Loucy (cell line): ENCODE measurements at regions not wholly inside any gene's neighbourhood (a gene's known extent, or its start where the extent isn't known, plus 50 kb on each side); places are given as distances from the start of the nearest gene placed in this dataset.

Source experiments
- CTCF ChIP-seq: fragments of 200-600 bp; sonication (generic); conservative IDR thresholded peaks from 2 replicates; pipeline ENCODE4 v1.5.1; 2014; ENCODE audit warnings: mild to moderate bottlenecking, antibody characterized with exemption, low read length
- EZH2phosphoT487 ChIP-seq: fragments of 200-600 bp; IDR thresholded peaks from 2 replicates; pipeline ENCODE4 v1.6.1; 2018; ENCODE audit warnings: antibody characterized with exemption, mild to moderate bottlenecking, moderate library complexity, borderline replicate concordance

DNA sequence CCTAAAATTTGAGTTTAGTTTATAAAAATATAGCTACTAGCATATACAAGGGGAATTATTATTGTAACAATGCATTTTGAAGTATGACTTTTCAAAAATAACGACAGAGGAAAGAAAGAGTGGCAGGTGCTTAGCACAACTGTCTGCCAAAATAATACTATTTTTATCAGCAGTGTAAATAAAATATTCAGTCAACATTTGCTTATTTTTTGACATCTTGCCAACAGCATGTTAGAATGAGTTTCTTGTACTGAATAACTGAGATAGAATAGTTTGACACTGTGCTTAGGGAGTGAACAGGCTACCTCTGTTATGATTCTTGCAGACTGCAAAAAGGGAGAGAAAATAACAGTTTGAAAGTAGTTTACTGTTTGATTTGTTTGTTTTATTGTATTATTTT lies 909.8 kb downstream of the BRINP3 start:
- no peak for TF ChIP-seq CTCF
- TF ChIP-seq EZH2phosphoT487 = no peak
